Natural killer cell (primary cell): ENCODE measurements at regions not wholly inside any gene's neighbourhood (a gene's known extent, or its start where the extent isn't known, plus 50 kb on each side); places are given as distances from the start of the nearest gene placed in this dataset.

ENCODE experiments used
- ATAC-seq, 3 donors: fragments of 150-1000 bp in 2 of 3; fragments of 200-7000 bp in 1 of 3; cut with Tn5 transposase; 1 replicate in 1 of 3; 2 replicates in 2 of 3; pipeline ENCODE4 v1.10.0; 2021; ENCODE audit warnings: mild to moderate bottlenecking in 2 of 3, moderate library complexity in 2 of 3
- DNase-seq, 2 donors: peaks; one replicate each; pipeline versions ENCODE4 v3.0.0 to v3.0.0-alpha.2; 2013 to 2021; ENCODE audit warnings: mixed read lengths in 1 of 2
- H3K27ac ChIP-seq: one replicate; pipeline ENCODE4 v1.5.1; 2013; ENCODE audit warnings: mild to moderate bottlenecking, low read length
- H3K27me3 ChIP-seq: one replicate; pipeline ENCODE4 v1.6.1; 2013; ENCODE audit warnings: low read length; ENCODE audit not compliant: control insufficient read depth, insufficient read depth
- H3K36me3 ChIP-seq: one replicate; pipeline ENCODE4 v1.6.1; 2013; ENCODE audit warnings: low read length; ENCODE audit not compliant: control insufficient read depth, insufficient read depth
- H3K4me1 ChIP-seq: one replicate; pipeline ENCODE4 v1.6.1; 2013; ENCODE audit warnings: low read length; ENCODE audit not compliant: control insufficient read depth, insufficient read depth
- H3K4me3 ChIP-seq: one replicate; pipeline ENCODE4 v1.5.1; 2013; ENCODE audit warnings: low read length
- H3K9me3 ChIP-seq: one replicate; pipeline ENCODE4 v1.6.1; 2013; ENCODE audit warnings: low read length; ENCODE audit not compliant: control insufficient read depth, insufficient read depth
- H3K27ac Mint-ChIP-seq, 2 donors: one replicate each; pipeline ENCODE4 v1.8.0; 2022; ENCODE audit warnings: mild to moderate bottlenecking in 2 of 2, mixed read lengths in 2 of 2, moderate library complexity in 1 of 2
- H3K27me3 Mint-ChIP-seq, 2 donors: one replicate each; pipeline ENCODE4 v1.8.0; 2022; ENCODE audit warnings: low read depth in 2 of 2, mixed read lengths in 2 of 2
- H3K36me3 Mint-ChIP-seq: one replicate; pipeline ENCODE4 v1.8.0; 2022; ENCODE audit warnings: mixed read lengths
- H3K4me1 Mint-ChIP-seq, 2 donors: one replicate each; pipeline ENCODE4 v1.8.0; 2022; ENCODE audit warnings: mixed read lengths in 2 of 2
- H3K4me3 Mint-ChIP-seq: one replicate; pipeline ENCODE4 v1.8.0; 2022; ENCODE audit warnings: mild to moderate bottlenecking, moderate library complexity, mixed read lengths
- H3K9me3 Mint-ChIP-seq, 2 donors: one replicate each; pipeline ENCODE4 v1.8.0; 2022; ENCODE audit warnings: mixed read lengths in 2 of 2
- CTCF ChIP-seq: fragments of 200-600 bp; IDR thresholded peaks from one replicate; pipeline ENCODE4 v1.8.0; 2022; ENCODE audit warnings: antibody characterized with exemption
- WGBS: methylation state at CpG from one replicate; pipeline ENCODE4 v1.1.7; 2013; ENCODE audit warnings: missing lambda C conversion rate; ENCODE audit not compliant: insufficient coverage; 5-methylcytosine and 5-hydroxymethylcytosine counted together
- intact Hi-C: fragments of 100-400 bp; cut with micrococcal nuclease; formaldehyde crosslinking; loops from one replicate; pipeline ENCODE4 v1.14.2; 2022

- Mint-ChIP-seq H3K27me3 (peaks cover 0 to 13% of the 10 kb centered on the region in 2 donors), H3K4me1 (peaks cover 0 to 12% of the 10 kb centered on the region in 2 donors), H3K9me3 (no peaks in the 10 kb centered on the region), H3K27ac (no peak overlapping the region), H3K4me3 (no peak overlapping the region), H3K36me3 (no peaks in the 10 kb centered on the region)
- Histone ChIP-seq H3K9me3 (no peaks in the 10 kb centered on the region), H3K27me3 (no peaks in the 10 kb centered on the region), H3K4me1 (no peaks in the 10 kb centered on the region), H3K27ac (no peak overlapping the region), H3K36me3 (no peaks in the 10 kb centered on the region), H3K4me3 (no peak overlapping the region)
- intact Hi-C loops = no loop called here
- DNase-seq (no peak), ATAC-seq (no peak)
- WGBS = 94% methylated on average over 12 of the region's 12 CpGs
- no peak for TF ChIP-seq CTCF
Measured at GRCh38 chr17:79511471-79511870, 99.4 kb downstream of the RBFOX3 start.

- 88% methylated on average over 18 of the region's 18 CpGs for WGBS
- Histone ChIP-seq H3K27me3 (no peaks in the 10 kb centered on the region), H3K9me3 (no peaks in the 10 kb centered on the region), H3K4me3 (no peak overlapping the region), H3K36me3 (no peaks in the 10 kb centered on the region), H3K4me1 (no peaks in the 10 kb centered on the region), H3K27ac (no peak overlapping the region)
- Mint-ChIP-seq H3K4me3 (no peak overlapping the region), H3K4me1 (peaks cover 0 to 4% of the 10 kb centered on the region in 2 donors), H3K27ac (no peak overlapping the region), H3K27me3 (no peaks in the 10 kb centered on the region), H3K36me3 (no peaks in the 10 kb centered on the region), H3K9me3 (no peaks in the 10 kb centered on the region)
- intact Hi-C loops = no loop called here
- DNase-seq (no peak), ATAC-seq (no peak)
- TF ChIP-seq CTCF = no peak
Measured at GRCh38 chr17:79510071-79510470, 100.8 kb downstream of the RBFOX3 start.

- Mint-ChIP-seq H3K27ac (no peak overlapping the region), H3K4me1 (peaks cover 0 to 4% of the 10 kb centered on the region in 2 donors), H3K27me3 (no peaks in the 10 kb centered on the region), H3K36me3 (no peaks in the 10 kb centered on the region), H3K4me3 (no peak overlapping the region), H3K9me3 (no peaks in the 10 kb centered on the region)
- no peaks in the 10 kb centered on the region for H3K9me3 ChIP-seq
- intact Hi-C loops = no loop called here
- no peaks in the 10 kb centered on the region for H3K27me3 ChIP-seq
- WGBS = 71% methylated on average over 14 of the region's 14 CpGs
- H3K4me1 ChIP-seq = no peaks in the 10 kb centered on the region
- H3K4me3 ChIP-seq = no peak overlapping the region
- H3K36me3 ChIP-seq = no peaks in the 10 kb centered on the region
- TF ChIP-seq CTCF = no peak
- DNase-seq (no peak), ATAC-seq (no peak)
- H3K27ac ChIP-seq = no peak overlapping the region
Measured at GRCh38 chr17:79509490-79509889, 101.4 kb downstream of the RBFOX3 start.

GRCh38 chr17:79509008-79509407 lies 101.8 kb downstream of the RBFOX3 start:
- H3K27ac ChIP-seq = no peak overlapping the region
- H3K9me3 ChIP-seq = no peaks in the 10 kb centered on the region
- H3K27me3 ChIP-seq = no peaks in the 10 kb centered on the region
- ATAC-seq (no peak), DNase-seq (no peak)
- H3K4me1 Mint-ChIP-seq = peaks cover 0 to 4% of the 10 kb centered on the region in 2 donors
- no peak overlapping the region for H3K4me3 Mint-ChIP-seq
- intact Hi-C loops = no loop called here
- no peak overlapping the region for H3K27ac Mint-ChIP-seq
- H3K4me3 ChIP-seq = no peak overlapping the region
- no peaks in the 10 kb centered on the region for H3K27me3 Mint-ChIP-seq
- no peak for TF ChIP-seq CTCF
- no peaks in the 10 kb centered on the region for H3K36me3 ChIP-seq
- no peaks in the 10 kb centered on the region for H3K4me1 ChIP-seq
- WGBS = 89% methylated on average over 18 of the region's 18 CpGs
- H3K9me3 Mint-ChIP-seq = no peaks in the 10 kb centered on the region
- H3K36me3 Mint-ChIP-seq = no peaks in the 10 kb centered on the region
